ENCODE measurements at regions not wholly inside any gene's neighbourhood (a gene's known extent, or its start where the extent isn't known, plus 50 kb on each side); places are given as distances from the start of the nearest gene placed in this dataset.
"Not testable (repeated sequence)": the region's sequence is repeated elsewhere in the genome, so short reads cannot be mapped to it uniquely, and the experiment has no call there.

DNA sequence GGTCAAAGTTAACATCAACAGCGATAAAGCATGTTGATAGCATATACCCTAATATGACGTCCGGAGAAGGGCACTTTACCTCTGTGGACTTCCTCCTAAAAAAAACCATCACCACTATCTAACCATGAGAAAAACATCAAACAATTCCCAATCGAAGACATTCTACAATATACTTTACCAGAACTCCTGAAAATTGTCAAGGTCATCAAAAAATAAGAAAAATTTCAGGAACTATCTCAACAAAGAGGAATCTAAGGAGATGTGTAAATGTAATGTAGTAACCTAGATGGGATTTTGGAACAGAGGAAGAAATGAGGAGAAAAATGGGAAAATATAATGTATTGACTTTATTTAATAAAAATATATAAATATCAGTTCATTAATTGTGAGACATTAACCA lies 1026.8 kb upstream of the MIR17HG start:
- H3K9me3 Mint-ChIP-seq: no peaks in the 10 kb centered on the region
- H3K27me3 Mint-ChIP-seq (ENCODE audit: low read depth): no peaks in the 10 kb centered on the region

DNA sequence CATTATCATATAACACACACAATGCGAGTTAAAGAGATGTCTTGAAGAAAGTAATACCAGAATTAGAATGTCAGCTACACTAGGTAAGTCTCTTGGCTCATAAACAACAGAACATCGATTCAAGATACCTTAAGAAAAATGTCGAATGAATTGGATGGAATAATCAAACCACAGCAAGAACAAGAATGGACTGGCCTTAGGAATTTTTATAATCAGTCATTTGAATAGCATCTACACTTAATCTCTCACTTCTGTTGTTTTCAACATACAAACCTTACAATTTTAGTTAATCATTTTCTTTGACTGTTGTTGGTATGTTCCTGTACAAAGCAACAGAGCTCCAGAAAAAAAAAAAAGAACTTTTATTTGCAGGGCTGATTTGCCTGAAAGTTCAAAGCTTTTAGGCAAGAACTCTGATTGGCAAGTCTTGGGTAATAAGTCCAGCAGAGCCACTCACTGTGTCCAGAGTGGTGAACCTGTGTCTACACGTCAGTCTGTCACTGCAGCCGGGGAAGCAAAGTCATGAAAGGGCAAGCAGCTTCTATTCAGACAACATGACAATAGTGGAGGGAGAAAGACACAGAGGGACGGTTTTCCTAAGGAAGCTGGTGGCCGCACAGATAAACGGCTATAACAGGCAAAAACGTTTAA lies 1026.1 kb upstream of the MIR17HG start:
- Mint-ChIP-seq H3K4me3 (peak overlapping the region; percentile 17), H3K27ac (ENCODE audit: unreplicated experiment) (peak overlapping the region; percentile 2), H3K36me3 (ENCODE audit: low read depth) (no peaks in the 10 kb centered on the region), H3K9me3 (no peaks in the 10 kb centered on the region), H3K4me1 (peaks cover 26% of the 10 kb centered on the region), H3K27me3 (ENCODE audit: low read depth) (no peaks in the 10 kb centered on the region)
- no peak for DNase-seq (ENCODE audit: low read depth, low spot score)
- no peak for TF ChIP-seq CTCF (conservative IDR thresholded peaks at IDR 0.05)

More for the DNA sequence above, 1026.8 kb upstream of the MIR17HG start:
- DNase-seq (ENCODE audit: low read depth, low spot score): no peak
- no peaks in the 10 kb centered on the region for H3K36me3 Mint-ChIP-seq (ENCODE audit: low read depth)
- no peak for TF ChIP-seq CTCF (conservative IDR thresholded peaks at IDR 0.05)
- H3K4me1 Mint-ChIP-seq: peaks cover 26% of the 10 kb centered on the region
- no peak overlapping the region for H3K27ac Mint-ChIP-seq (ENCODE audit: unreplicated experiment)
- no peak overlapping the region for H3K4me3 Mint-ChIP-seq

- Mint-ChIP-seq H3K4me3 (no peak overlapping the region), H3K9me3 (no peaks in the 10 kb centered on the region), H3K27ac (ENCODE audit: unreplicated experiment) (no peak overlapping the region), H3K27me3 (ENCODE audit: low read depth) (no peaks in the 10 kb centered on the region), H3K36me3 (ENCODE audit: low read depth) (no peaks in the 10 kb centered on the region), H3K4me1 (no peaks in the 10 kb centered on the region)
- no peak for TF ChIP-seq CTCF (conservative IDR thresholded peaks at IDR 0.05)
- DNase-seq (ENCODE audit: low read depth, low spot score): no peak
These were observed 1017.8 kb upstream of the MIR17HG start for GRCh38 chr13:90329641-90330040.

DNA sequence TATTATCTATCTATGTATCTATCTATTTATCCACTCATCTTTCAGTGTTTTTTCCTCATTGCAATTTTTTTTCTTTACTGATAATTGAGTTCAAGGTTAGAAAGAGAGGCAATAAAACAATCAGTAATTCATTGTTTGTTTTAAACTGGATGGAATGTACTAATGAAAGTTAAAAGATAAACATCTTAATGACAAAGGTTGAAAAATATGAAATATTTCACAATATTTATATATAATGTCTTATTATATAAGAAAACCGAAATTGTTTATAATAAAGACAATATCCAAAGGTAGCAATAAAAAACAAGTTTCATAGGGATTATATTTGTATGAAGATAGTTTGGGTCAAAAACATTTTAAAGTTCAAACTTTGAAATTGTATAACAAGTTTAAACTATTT lies 1015.5 kb upstream of the MIR17HG start:
- H3K9me3 Mint-ChIP-seq: no peaks in the 10 kb centered on the region

GRCh38 chr13:90336507-90336906 lies 1011.0 kb upstream of the MIR17HG start:
- no peaks in the 10 kb centered on the region for H3K4me1 Mint-ChIP-seq
- DNase-seq (ENCODE audit: low read depth, low spot score): no peak
- peaks cover under 1% of the 10 kb centered on the region for H3K36me3 Mint-ChIP-seq (ENCODE audit: low read depth)
- no peak overlapping the region for H3K4me3 Mint-ChIP-seq
- H3K27ac Mint-ChIP-seq (ENCODE audit: unreplicated experiment): no peak overlapping the region
- TF ChIP-seq CTCF (conservative IDR thresholded peaks at IDR 0.05): no peak
- no peaks in the 10 kb centered on the region for H3K27me3 Mint-ChIP-seq (ENCODE audit: low read depth)
- peaks cover 3% of the 10 kb centered on the region for H3K9me3 Mint-ChIP-seq

More for the DNA sequence above, 1015.5 kb upstream of the MIR17HG start:
- no peak for DNase-seq (ENCODE audit: low read depth, low spot score)
- H3K27me3 Mint-ChIP-seq (ENCODE audit: low read depth): no peaks in the 10 kb centered on the region
- TF ChIP-seq CTCF (conservative IDR thresholded peaks at IDR 0.05): no peak
- no peaks in the 10 kb centered on the region for H3K36me3 Mint-ChIP-seq (ENCODE audit: low read depth)
- H3K27ac Mint-ChIP-seq (ENCODE audit: unreplicated experiment): no peak overlapping the region
- no peaks in the 10 kb centered on the region for H3K4me1 Mint-ChIP-seq
- H3K4me3 Mint-ChIP-seq: no peak overlapping the region

- not testable (repeated sequence) for H3K9me3 Mint-ChIP-seq; DNase-seq (ENCODE audit: low read depth, low spot score); H3K27me3 Mint-ChIP-seq (ENCODE audit: low read depth); H3K4me3 Mint-ChIP-seq; H3K36me3 Mint-ChIP-seq (ENCODE audit: low read depth); H3K4me1 Mint-ChIP-seq; H3K27ac Mint-ChIP-seq (ENCODE audit: unreplicated experiment)
These were observed 1006.1 kb upstream of the MIR17HG start for GRCh38 chr13:90341348-90341747.

GRCh38 chr13:90348477-90349136 lies 998.9 kb upstream of the MIR17HG start:
- not testable (repeated sequence) for H3K27me3 Mint-ChIP-seq (ENCODE audit: low read depth); H3K4me1 Mint-ChIP-seq; H3K36me3 Mint-ChIP-seq (ENCODE audit: low read depth); H3K27ac Mint-ChIP-seq (ENCODE audit: unreplicated experiment); H3K9me3 Mint-ChIP-seq; DNase-seq (ENCODE audit: low read depth, low spot score); H3K4me3 Mint-ChIP-seq
